ENCODE measurements at regions not wholly inside any gene's neighbourhood (a gene's known extent, or its start where the extent isn't known, plus 50 kb on each side); places are given as distances from the start of the nearest gene placed in this dataset.

DNA sequence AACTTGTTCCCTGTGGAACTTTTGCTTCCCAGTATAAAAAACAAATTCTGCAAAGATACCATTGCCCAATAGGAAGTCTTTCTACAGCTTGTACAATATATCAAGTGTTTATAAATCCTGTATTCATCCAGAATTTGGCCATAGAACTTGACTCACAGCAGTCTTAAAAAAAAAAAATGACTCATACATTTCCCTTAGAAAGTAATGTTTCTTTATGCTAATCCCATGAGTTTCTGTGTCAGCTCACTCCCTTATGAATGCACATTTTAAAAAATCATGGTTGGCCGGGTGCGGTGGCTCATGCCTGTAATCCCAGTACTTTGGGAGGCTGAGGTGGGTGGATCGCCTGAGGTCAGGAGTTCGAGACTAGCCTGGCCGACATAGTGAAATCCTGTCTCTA, 89.3 kb upstream of the DMRT1 start (continued):
- no peak for TF ChIP-seq HDAC6 (IDR thresholded peaks at IDR 0.05; ENCODE audit: unreplicated experiment)
- TF ChIP-seq, protein P1, sequence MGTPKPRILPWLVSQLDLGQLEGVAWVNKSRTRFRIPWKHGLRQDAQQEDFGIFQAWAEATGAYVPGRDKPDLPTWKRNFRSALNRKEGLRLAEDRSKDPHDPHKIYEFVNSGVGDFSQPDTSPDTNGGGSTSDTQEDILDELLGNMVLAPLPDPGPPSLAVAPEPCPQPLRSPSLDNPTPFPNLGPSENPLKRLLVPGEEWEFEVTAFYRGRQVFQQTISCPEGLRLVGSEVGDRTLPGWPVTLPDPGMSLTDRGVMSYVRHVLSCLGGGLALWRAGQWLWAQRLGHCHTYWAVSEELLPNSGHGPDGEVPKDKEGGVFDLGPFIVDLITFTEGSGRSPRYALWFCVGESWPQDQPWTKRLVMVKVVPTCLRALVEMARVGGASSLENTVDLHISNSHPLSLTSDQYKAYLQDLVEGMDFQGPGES (IDR thresholded peaks at IDR 0.05) = no peak
- TF ChIP-seq ZZZ3 (IDR thresholded peaks at IDR 0.05; ENCODE audit: control insufficient read depth, insufficient read length, low read depth) = no peak
- TF ChIP-seq, protein P2, sequence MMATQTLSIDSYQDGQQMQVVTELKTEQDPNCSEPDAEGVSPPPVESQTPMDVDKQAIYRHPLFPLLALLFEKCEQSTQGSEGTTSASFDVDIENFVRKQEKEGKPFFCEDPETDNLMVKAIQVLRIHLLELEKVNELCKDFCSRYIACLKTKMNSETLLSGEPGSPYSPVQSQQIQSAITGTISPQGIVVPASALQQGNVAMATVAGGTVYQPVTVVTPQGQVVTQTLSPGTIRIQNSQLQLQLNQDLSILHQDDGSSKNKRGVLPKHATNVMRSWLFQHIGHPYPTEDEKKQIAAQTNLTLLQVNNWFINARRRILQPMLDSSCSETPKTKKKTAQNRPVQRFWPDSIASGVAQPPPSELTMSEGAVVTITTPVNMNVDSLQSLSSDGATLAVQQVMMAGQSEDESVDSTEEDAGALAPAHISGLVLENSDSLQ (IDR thresholded peaks at IDR 0.05) = no peak
- no peak for TF ChIP-seq RELA (IDR thresholded peaks at IDR 0.05; ENCODE audit: borderline replicate concordance, partially characterized antibody)
- TF ChIP-seq ESRRA (IDR thresholded peaks at IDR 0.05; ENCODE audit: low read length) = no peak
- TF ChIP-seq EED (IDR thresholded peaks at IDR 0.05; ENCODE audit: low read depth) = no peak

DNA sequence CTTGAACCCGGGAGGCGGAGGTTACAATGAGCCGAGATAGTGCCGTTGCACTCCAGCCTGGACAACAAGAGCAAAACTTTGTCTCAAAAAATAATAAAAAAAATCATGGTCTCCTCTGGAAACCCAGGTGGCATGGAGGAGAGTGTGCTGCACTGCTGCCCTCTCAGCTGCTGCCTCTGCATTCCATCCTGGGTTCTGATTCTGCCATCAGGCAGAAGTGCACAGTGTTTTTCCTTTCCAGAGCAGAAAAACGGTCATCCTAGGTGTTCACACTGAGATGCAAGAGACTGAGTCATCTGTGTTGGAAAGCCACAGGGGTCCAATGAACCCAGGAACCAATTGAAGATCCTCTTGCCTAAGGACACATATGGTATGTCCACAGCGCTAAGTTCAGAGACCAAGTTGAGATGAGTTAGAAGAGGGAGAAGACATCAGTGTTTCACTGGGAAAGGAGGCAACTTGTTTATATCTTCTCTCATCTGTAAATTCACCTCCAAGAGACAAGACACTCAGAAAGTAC, 88.8 kb upstream of the DMRT1 start:
- DNase-seq (ENCODE audit: low read depth, low spot score) (no peak), FAIRE-seq (no peak), ATAC-seq (no peak)
- CTCF ChIA-PET = no interaction called here
- intact Hi-C loops (cut with micrococcal nuclease; ENCODE audit: unreplicated experiment) (no loop called here), in situ Hi-C loops (cut with MboI) (no loop called here)
- no peak overlapping the region for H3K9ac ChIP-seq (ENCODE audit: control insufficient read depth, insufficient read depth, low read length)
- H3K27me3 ChIP-seq (replicated peaks in 1 of 2; ENCODE audit: control insufficient read depth in 2 of 2, insufficient read depth in 2 of 2, low read length in 1 of 2) = 0 out of 4 replicates have a peak, but pooled peaks cover 0 to 5% of the 10 kb centered on the region in 2 experiments
- no peaks in the 10 kb centered on the region for H3K9me3 ChIP-seq (replicated peaks; ENCODE audit: control insufficient read depth, insufficient read depth, low read length)
- 67% methylated on average over 6 of the region's 6 CpGs for WGBS (ENCODE audit: insufficient coverage, insufficient replicate concordance, low lambda C conversion rate, missing lambda C conversion rate)
- H2AFZ ChIP-seq (ENCODE audit: control insufficient read depth, low read depth, low read length) = no peak overlapping the region
- RAD21 ChIA-PET (ENCODE audit: unreplicated experiment) = no interaction called here
- no TSS peak for BruUV-seq (replicated peaks)
- H3K4me2 ChIP-seq (ENCODE audit: control insufficient read depth, insufficient read depth) = no peak overlapping the region
- TF ChIP-seq POLR2A (IDR thresholded peaks at IDR 0.05; ENCODE audit: low read depth, low read length) = no peak
- no peak for TF ChIP-seq CEBPB (IDR thresholded peaks at IDR 0.05; ENCODE audit: borderline replicate concordance in 1 of 2, low read depth in 2 of 2, low read length in 2 of 2)
- no peak for TF ChIP-seq EP300 (IDR thresholded peaks at IDR 0.05; ENCODE audit: borderline replicate concordance in 1 of 2, control insufficient read depth in 1 of 2, low read depth in 2 of 2, low read length in 2 of 2)
- TF ChIP-seq, protein P3, sequence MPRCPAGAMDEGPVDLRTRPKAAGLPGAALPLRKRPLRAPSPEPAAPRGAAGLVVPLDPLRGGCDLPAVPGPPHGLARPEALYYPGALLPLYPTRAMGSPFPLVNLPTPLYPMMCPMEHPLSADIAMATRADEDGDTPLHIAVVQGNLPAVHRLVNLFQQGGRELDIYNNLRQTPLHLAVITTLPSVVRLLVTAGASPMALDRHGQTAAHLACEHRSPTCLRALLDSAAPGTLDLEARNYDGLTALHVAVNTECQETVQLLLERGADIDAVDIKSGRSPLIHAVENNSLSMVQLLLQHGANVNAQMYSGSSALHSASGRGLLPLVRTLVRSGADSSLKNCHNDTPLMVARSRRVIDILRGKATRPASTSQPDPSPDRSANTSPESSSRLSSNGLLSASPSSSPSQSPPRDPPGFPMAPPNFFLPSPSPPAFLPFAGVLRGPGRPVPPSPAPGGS (IDR thresholded peaks at IDR 0.05; ENCODE audit: borderline replicate concordance, insufficient read depth, low read depth, low read length, poor library complexity, severe bottlenecking) = no peak
- TF ChIP-seq MTA2 (IDR thresholded peaks at IDR 0.05; ENCODE audit: low read depth) = no peak
- no peak for TF ChIP-seq STAT1 (conservative IDR thresholded peaks at IDR 0.05)
- TF ChIP-seq ZNF217 (IDR thresholded peaks at IDR 0.05) = no peak
- no peak for TF ChIP-seq EED (IDR thresholded peaks at IDR 0.05; ENCODE audit: low read depth)
- TF ChIP-seq, protein P4, sequence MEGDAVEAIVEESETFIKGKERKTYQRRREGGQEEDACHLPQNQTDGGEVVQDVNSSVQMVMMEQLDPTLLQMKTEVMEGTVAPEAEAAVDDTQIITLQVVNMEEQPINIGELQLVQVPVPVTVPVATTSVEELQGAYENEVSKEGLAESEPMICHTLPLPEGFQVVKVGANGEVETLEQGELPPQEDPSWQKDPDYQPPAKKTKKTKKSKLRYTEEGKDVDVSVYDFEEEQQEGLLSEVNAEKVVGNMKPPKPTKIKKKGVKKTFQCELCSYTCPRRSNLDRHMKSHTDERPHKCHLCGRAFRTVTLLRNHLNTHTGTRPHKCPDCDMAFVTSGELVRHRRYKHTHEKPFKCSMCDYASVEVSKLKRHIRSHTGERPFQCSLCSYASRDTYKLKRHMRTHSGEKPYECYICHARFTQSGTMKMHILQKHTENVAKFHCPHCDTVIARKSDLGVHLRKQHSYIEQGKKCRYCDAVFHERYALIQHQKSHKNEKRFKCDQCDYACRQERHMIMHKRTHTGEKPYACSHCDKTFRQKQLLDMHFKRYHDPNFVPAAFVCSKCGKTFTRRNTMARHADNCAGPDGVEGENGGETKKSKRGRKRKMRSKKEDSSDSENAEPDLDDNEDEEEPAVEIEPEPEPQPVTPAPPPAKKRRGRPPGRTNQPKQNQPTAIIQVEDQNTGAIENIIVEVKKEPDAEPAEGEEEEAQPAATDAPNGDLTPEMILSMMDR (IDR thresholded peaks at IDR 0.05 in 2 of 3, conservative IDR thresholded peaks at IDR 0.05 in 1 of 3; ENCODE audit: control insufficient read depth in 2 of 3, extremely low read depth in 1 of 3, insufficient read depth in 1 of 3, low read depth in 3 of 3, low read length in 3 of 3) = no peak
- TF ChIP-seq RBBP5 (conservative IDR thresholded peaks at IDR 0.05) = no peak
- TF ChIP-seq TAF1 (IDR thresholded peaks at IDR 0.05; ENCODE audit: borderline replicate concordance, low read depth, low read length) = no peak
- TF ChIP-seq KAT2A (conservative IDR thresholded peaks at IDR 0.05; ENCODE audit: control insufficient read depth, low read depth, low read length) = no peak
- H4K20me1 ChIP-seq (ENCODE audit: control insufficient read depth, insufficient read depth) = no peaks in the 10 kb centered on the region
- no peak overlapping the region for H3K27ac ChIP-seq (ENCODE audit: control insufficient read depth, insufficient read depth)
- H3K4me1 ChIP-seq (ENCODE audit: control insufficient read depth, insufficient read depth, low read length) = peaks cover 5% of the 10 kb centered on the region; the same call in 1 of the 2 replicates
- no peak overlapping the region for H3K4me3 ChIP-seq
- H3K79me2 ChIP-seq (ENCODE audit: control insufficient read depth, insufficient read depth, low read length) = no peaks in the 10 kb centered on the region
- POLR2A ChIA-PET = no interaction called here
- H3K36me3 ChIP-seq (ENCODE audit: control insufficient read depth in 2 of 2, insufficient read depth in 2 of 2, low read length in 1 of 2) = no peaks in the 10 kb centered on the region
- SMC1A ChIA-PET (ENCODE audit: uncharacterized antibody, unreplicated experiment) = no interaction called here

Data from GM12878 (cell line).